Upper lobe of right lung (tissue), 1 donor: ENCODE measurements at regions not wholly inside any gene's neighbourhood (a gene's known extent, or its start where the extent isn't known, plus 50 kb on each side); places are given as distances from the start of the nearest gene placed in this dataset.

Experiments
- ATAC-seq: fragments of 200-7000 bp; cut with Tn5 transposase; one replicate; pipeline ENCODE4 v1.9.1; 2020; ENCODE audit warnings: mild to moderate bottlenecking, moderate library complexity
- DNase-seq: peaks from one replicate; pipeline ENCODE4 v3.0.0-alpha.2; 2020
- H3K27ac ChIP-seq: fragments of 200-600 bp; one replicate; pipeline ENCODE4 v1.8.0; 2022
- H3K27me3 ChIP-seq: fragments of 200-600 bp; one replicate; pipeline ENCODE4 v1.8.0; 2022; ENCODE audit warnings: mild to moderate bottlenecking
- H3K36me3 ChIP-seq: fragments of 200-600 bp; one replicate; pipeline ENCODE4 v1.8.0; 2022
- H3K4me1 ChIP-seq: fragments of 200-600 bp; one replicate; pipeline ENCODE4 v1.8.0; 2022
- H3K4me3 ChIP-seq: fragments of 200-600 bp; one replicate; pipeline ENCODE4 v1.8.0; 2022; ENCODE audit warnings: mild to moderate bottlenecking
- H3K9me3 ChIP-seq: fragments of 200-600 bp; one replicate; pipeline ENCODE4 v1.8.0; 2022
- CTCF ChIP-seq: fragments of 200-600 bp; IDR thresholded peaks from one replicate; pipeline ENCODE4 v1.8.0; 2022; ENCODE audit warnings: antibody characterized with exemption
- intact Hi-C: fragments of 100-400 bp; cut with DNase I; formaldehyde crosslinking; loops from one replicate; pipeline ENCODE4 v1.11.0; 2022
- donor health status: DM: no; HTN: yes; CAD: no; lungs with severe emphysema.

- ATAC-seq: no peak
- TF ChIP-seq CTCF: no peak
These were observed 450.5 kb upstream of the PTPRD start for GRCh38 chr9:11063263-11063662.

GRCh38 chr9:11064909-11065308, 452.1 kb upstream of the PTPRD start:
- Histone ChIP-seq H3K27ac (no peak overlapping the region), H3K9me3 (no peaks in the 10 kb centered on the region), H3K27me3 (no peaks in the 10 kb centered on the region), H3K36me3 (no peaks in the 10 kb centered on the region), H3K4me1 (no peaks in the 10 kb centered on the region), H3K4me3 (no peak overlapping the region)
- DNase-seq (no peak), ATAC-seq (no peak)
- no peak for TF ChIP-seq CTCF
- intact Hi-C loops: no loop called here

More at GRCh38 chr9:11063263-11063662, 450.5 kb upstream of the PTPRD start:
- no peak for DNase-seq
- Histone ChIP-seq H3K9me3 (no peaks in the 10 kb centered on the region), H3K4me3 (no peak overlapping the region), H3K4me1 (no peaks in the 10 kb centered on the region), H3K27ac (no peak overlapping the region), H3K36me3 (no peaks in the 10 kb centered on the region), H3K27me3 (no peaks in the 10 kb centered on the region)
- intact Hi-C loops: no loop called here

- no peak for ATAC-seq
- Histone ChIP-seq H3K27ac (no peak overlapping the region), H3K4me3 (no peak overlapping the region), H3K9me3 (no peaks in the 10 kb centered on the region), H3K4me1 (no peaks in the 10 kb centered on the region), H3K27me3 (no peaks in the 10 kb centered on the region), H3K36me3 (no peaks in the 10 kb centered on the region)
- DNase-seq: no peak
- no peak for TF ChIP-seq CTCF
- intact Hi-C loops: no loop called here
These were observed 459.4 kb upstream of the PTPRD start for GRCh38 chr9:11072176-11072575.

GRCh38 chr9:11086561-11086960, 473.8 kb upstream of the PTPRD start:
- Histone ChIP-seq H3K27me3 (no peaks in the 10 kb centered on the region), H3K27ac (no peak overlapping the region), H3K4me1 (no peaks in the 10 kb centered on the region), H3K9me3 (no peaks in the 10 kb centered on the region), H3K36me3 (no peaks in the 10 kb centered on the region), H3K4me3 (no peak overlapping the region)
- ATAC-seq: no peak
- no peak for TF ChIP-seq CTCF
- DNase-seq: no peak
- intact Hi-C loops: no loop called here

GRCh38 chr9:11088821-11089374, 476.1 kb upstream of the PTPRD start:
- ATAC-seq: no peak
- H3K36me3 ChIP-seq: no peaks in the 10 kb centered on the region
- no peaks in the 10 kb centered on the region for H3K27me3 ChIP-seq
- no peak for DNase-seq
- H3K4me1 ChIP-seq: no peaks in the 10 kb centered on the region
- intact Hi-C loops: no loop called here
- no peak overlapping the region for H3K27ac ChIP-seq
- H3K9me3 ChIP-seq: no peaks in the 10 kb centered on the region
- TF ChIP-seq CTCF: no peak
- no peak overlapping the region for H3K4me3 ChIP-seq

GRCh38 chr9:11092974-11093373, 480.2 kb upstream of the PTPRD start:
- ATAC-seq (no peak), DNase-seq (no peak)
- no peaks in the 10 kb centered on the region for H3K27me3 ChIP-seq
- no peak overlapping the region for H3K27ac ChIP-seq
- intact Hi-C loops: no loop called here
- H3K4me3 ChIP-seq: no peak overlapping the region
- H3K4me1 ChIP-seq: no peaks in the 10 kb centered on the region
- no peaks in the 10 kb centered on the region for H3K9me3 ChIP-seq
- H3K36me3 ChIP-seq: no peaks in the 10 kb centered on the region
- no peak for TF ChIP-seq CTCF
